PC-3 (cell line): ENCODE measurements at regions not wholly inside any gene's neighbourhood (a gene's known extent, or its start where the extent isn't known, plus 50 kb on each side); places are given as distances from the start of the nearest gene placed in this dataset.

Source experiments
- ATAC-seq: fragments of 200-7000 bp; cut with Tn5 transposase; 2 replicates; pipeline ENCODE4 v1.9.1; 2020; ENCODE audit warnings: mild to moderate bottlenecking, moderate library complexity
- BruUV-seq: library from RNA; stranded (reverse); fragments of 400-500 nt; replicated peaks from 2 replicates; lab custom pipeline; 2021; lab: Mats Ljungman, UMichigan
- CTCF ChIA-PET: fragments of 300-600 bp; sonication (Branson Sonifier 250); formaldehyde crosslinking; loops from one replicate; lab custom pipeline; 2022; ENCODE audit warnings: antibody characterized with exemption; lab: Charles Lee
- POLR2A ChIA-PET: fragments of 300-600 bp; sonication (Branson Sonifier 250); formaldehyde crosslinking; loops from one replicate; lab custom pipeline; 2022; ENCODE audit warnings: antibody characterized with exemption; ENCODE audit not compliant: unreplicated experiment; lab: Charles Lee
- DNase-seq: peaks from one replicate; pipeline ENCODE4 v3.0.0-alpha.2; 2015
- H2AFZ ChIP-seq: fragments of 300-600 bp; sonication (generic); 2 replicates; pipeline ENCODE4 v1.6.0; 2016; ENCODE audit warnings: antibody characterized with exemption, low read length
- H3F3A ChIP-seq: fragments of 300-600 bp; sonication (generic); one replicate; pipeline ENCODE4 v1.6.0; 2017; ENCODE audit warnings: antibody characterized with exemption, low read length, control low read depth, mild to moderate bottlenecking; ENCODE audit not compliant: unreplicated experiment
- H3K27ac ChIP-seq: fragments of 300-600 bp; sonication (generic); 2 replicates; pipeline ENCODE4 v1.5.1; 2016; ENCODE audit warnings: mild to moderate bottlenecking, low read length
- H3K27me3 ChIP-seq: fragments of 300-600 bp; sonication (generic); 2 replicates; pipeline ENCODE4 v1.6.1; 2016; ENCODE audit warnings: low read length, mixed read lengths
- H3K36me3 ChIP-seq: fragments of 300-600 bp; sonication (generic); 2 replicates; pipeline ENCODE4 v1.6.1; 2016; ENCODE audit warnings: low read depth, mixed run types, low read length, mixed read lengths
- H3K4me1 ChIP-seq: fragments of 300-600 bp; sonication (generic); 2 replicates; pipeline ENCODE4 v1.5.1; 2016; ENCODE audit warnings: low read length; ENCODE audit not compliant: insufficient read depth
- H3K4me2 ChIP-seq: fragments of 300-600 bp; sonication (generic); 2 replicates; pipeline ENCODE4 v1.6.0; 2016; ENCODE audit warnings: low read length
- H3K4me3 ChIP-seq: fragments of 300-600 bp; sonication (generic); 2 replicates; pipeline ENCODE4 v1.5.1; 2016; ENCODE audit warnings: mild to moderate bottlenecking, low read length, mixed read lengths
- H3K79me2 ChIP-seq: fragments of 300-600 bp; sonication (generic); 2 replicates; pipeline ENCODE4 v1.6.1; 2017; ENCODE audit warnings: low read length, mixed read lengths
- H3K9ac ChIP-seq: fragments of 300-600 bp; sonication (generic); 2 replicates; pipeline ENCODE4 v1.6.0; 2016; ENCODE audit warnings: mild to moderate bottlenecking, low read length
- H3K9me2 ChIP-seq: fragments of 300-600 bp; sonication (generic); replicated peaks from 2 replicates; pipeline ENCODE4 v1.6.1; 2016; ENCODE audit warnings: mixed run types, low read length, mixed read lengths
- H3K9me3 ChIP-seq: fragments of 300-600 bp; sonication (generic); 2 replicates; pipeline ENCODE4 v1.6.1; 2016; ENCODE audit warnings: low read length, mixed read lengths
- H4K20me1 ChIP-seq: fragments of 300-600 bp; sonication (generic); 2 replicates; pipeline ENCODE4 v1.6.1; 2016; ENCODE audit warnings: low read length, mixed read lengths
- EZH2 ChIP-seq: fragments of 300-600 bp; sonication (generic); IDR thresholded peaks from one replicate; pipeline ENCODE4 v1.6.1; 2017; ENCODE audit warnings: antibody characterized with exemption, mild to moderate bottlenecking, low read length; ENCODE audit not compliant: unreplicated experiment
- EZH2phosphoT487 ChIP-seq: fragments of 300-600 bp; sonication (generic); IDR thresholded peaks from 2 replicates; pipeline ENCODE4 v1.6.1; 2018; ENCODE audit warnings: mild to moderate bottlenecking, antibody characterized with exemption, low read length, borderline replicate concordance
- intact Hi-C: fragments of 100-400 bp; cut with micrococcal nuclease; formaldehyde crosslinking; loops from 2 replicates; pipeline ENCODE4 v1.9.0; 2023
- TF ChIP-seq, protein P1 (sequence below): fragments of 300-600 bp; sonication (generic); conservative IDR thresholded peaks from 2 replicates; pipeline ENCODE4 v1.5.1; 2017; ENCODE audit warnings: antibody characterized with exemption, low read depth, mild to moderate bottlenecking, low read length

DNA sequence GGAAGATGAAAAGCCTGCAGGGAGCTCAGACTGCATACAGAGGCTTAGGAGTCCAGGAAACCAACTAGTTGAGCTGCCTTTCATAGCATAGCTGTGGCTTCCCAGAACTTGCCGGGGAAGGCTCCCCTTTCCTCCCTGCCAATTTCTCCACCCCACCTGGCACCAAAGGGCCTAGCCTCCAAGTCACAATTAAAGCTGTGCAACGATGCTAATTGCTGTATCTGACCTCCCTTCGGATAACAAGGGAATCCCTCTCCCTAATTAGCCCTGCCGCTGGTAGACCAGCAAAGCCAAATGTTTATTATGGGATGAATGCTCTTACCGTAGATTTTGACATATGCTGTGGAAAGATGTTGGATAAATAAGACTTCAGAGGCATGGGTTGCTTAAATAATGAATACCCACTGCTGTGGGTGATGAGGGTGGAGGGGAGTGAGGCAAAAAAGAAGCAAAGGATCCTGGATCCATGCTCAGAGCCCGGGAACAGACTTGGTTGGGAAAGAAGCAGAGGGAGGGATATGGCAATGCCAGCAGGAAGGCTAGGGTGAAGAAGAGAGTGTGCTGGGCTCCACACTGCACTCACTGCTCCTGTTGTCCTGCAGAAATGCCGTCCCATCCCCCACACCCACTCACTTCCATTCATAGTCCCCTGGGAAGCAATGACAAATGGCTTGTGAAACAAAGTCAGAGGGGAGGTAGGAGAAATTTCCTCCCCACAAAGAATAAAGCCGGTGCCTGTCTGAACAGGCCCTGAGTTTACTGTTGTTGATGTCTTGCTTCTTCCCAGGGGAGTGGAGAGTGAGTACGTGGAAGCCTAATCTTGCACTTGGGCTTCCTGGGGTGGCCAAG lies 608.1 kb upstream of the CADM1 start:
- Histone ChIP-seq H3K9me2 (no peaks in the 10 kb centered on the region), H2AFZ (no peak overlapping the region), H3K9ac (no peak overlapping the region), H3K4me2 (no peak overlapping the region), H3K27me3 (no peaks in the 10 kb centered on the region), H3K79me2 (no peaks in the 10 kb centered on the region), H3K27ac (no peak overlapping the region), H3F3A (no peaks in the 10 kb centered on the region), H3K9me3 (peaks cover 10% of the 10 kb centered on the region; the same call in 1 of the 2 replicates), H3K4me3 (no peak overlapping the region), H3K4me1 (no peaks in the 10 kb centered on the region), H3K36me3 (no peaks in the 10 kb centered on the region), H4K20me1 (no peaks in the 10 kb centered on the region)
- intact Hi-C loops: no loop called here
- DNase-seq (no peak), ATAC-seq (no peak)
- no TSS peak for BruUV-seq
- POLR2A ChIA-PET: no interaction called here
- CTCF ChIA-PET: no interaction called here
- TF ChIP-seq EZH2phosphoT487: no peak
- TF ChIP-seq, protein P1, sequence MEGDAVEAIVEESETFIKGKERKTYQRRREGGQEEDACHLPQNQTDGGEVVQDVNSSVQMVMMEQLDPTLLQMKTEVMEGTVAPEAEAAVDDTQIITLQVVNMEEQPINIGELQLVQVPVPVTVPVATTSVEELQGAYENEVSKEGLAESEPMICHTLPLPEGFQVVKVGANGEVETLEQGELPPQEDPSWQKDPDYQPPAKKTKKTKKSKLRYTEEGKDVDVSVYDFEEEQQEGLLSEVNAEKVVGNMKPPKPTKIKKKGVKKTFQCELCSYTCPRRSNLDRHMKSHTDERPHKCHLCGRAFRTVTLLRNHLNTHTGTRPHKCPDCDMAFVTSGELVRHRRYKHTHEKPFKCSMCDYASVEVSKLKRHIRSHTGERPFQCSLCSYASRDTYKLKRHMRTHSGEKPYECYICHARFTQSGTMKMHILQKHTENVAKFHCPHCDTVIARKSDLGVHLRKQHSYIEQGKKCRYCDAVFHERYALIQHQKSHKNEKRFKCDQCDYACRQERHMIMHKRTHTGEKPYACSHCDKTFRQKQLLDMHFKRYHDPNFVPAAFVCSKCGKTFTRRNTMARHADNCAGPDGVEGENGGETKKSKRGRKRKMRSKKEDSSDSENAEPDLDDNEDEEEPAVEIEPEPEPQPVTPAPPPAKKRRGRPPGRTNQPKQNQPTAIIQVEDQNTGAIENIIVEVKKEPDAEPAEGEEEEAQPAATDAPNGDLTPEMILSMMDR: no peak
- TF ChIP-seq EZH2: no peak

DNA sequence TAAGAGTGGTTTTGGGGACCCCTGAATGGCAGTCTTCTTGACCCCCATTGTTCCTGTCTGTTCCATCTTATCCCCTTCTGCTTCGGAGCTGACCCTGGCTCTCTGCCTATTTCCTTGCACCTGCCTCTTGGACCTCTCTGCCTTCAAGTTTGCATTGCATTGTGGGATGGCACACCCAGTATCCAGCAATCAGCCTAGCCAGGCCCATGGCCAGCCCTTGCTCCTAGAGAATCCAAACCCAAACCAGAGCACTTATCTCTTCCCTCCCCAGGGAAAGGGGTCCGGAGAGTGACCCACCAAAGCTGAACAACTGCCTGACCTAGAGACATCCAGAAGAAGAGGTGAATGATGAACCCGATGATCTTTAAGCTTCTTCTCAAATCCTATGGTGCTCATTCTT lies 607.3 kb upstream of the CADM1 start:
- H3K4me2 ChIP-seq: no peak overlapping the region
- no peaks in the 10 kb centered on the region for H4K20me1 ChIP-seq
- ATAC-seq (no peak), DNase-seq (no peak)
- H2AFZ ChIP-seq: no peak overlapping the region
- intact Hi-C loops: no loop called here
- CTCF ChIA-PET: no interaction called here
- H3K36me3 ChIP-seq: no peaks in the 10 kb centered on the region
- no TSS peak for BruUV-seq
- no peak overlapping the region for H3K27ac ChIP-seq
- H3K9me3 ChIP-seq: peaks cover 10% of the 10 kb centered on the region; the same call in 1 of the 2 replicates
- no peak overlapping the region for H3K9ac ChIP-seq
- H3K9me2 ChIP-seq: no peaks in the 10 kb centered on the region
- H3F3A ChIP-seq: no peaks in the 10 kb centered on the region
- TF ChIP-seq EZH2 (no peak), EZH2phosphoT487 (no peak)
- TF ChIP-seq, protein P1: no peak
- H3K4me3 ChIP-seq: no peak overlapping the region
- H3K79me2 ChIP-seq: no peaks in the 10 kb centered on the region
- H3K27me3 ChIP-seq: no peaks in the 10 kb centered on the region
- H3K4me1 ChIP-seq: no peaks in the 10 kb centered on the region
- POLR2A ChIA-PET: no interaction called here

DNA sequence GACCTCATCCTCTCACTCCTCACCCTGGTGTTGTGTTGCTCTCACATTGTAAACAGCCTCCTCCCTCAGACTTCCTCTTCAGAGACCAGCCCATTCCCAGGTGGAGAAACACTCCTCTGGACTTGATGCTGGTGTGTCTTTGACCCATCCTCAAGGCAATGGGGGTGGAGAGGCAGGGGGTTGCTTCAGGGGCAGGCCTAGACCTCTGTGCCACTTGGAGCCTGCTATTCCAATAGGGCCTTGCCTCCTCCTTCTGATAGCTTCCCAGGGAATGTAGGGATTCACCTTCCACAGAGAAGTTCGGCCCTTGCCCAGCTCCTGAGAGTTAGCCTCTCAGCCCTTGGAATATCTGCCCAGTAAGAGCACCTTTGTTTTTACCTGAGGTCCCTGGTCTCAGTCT lies 606.6 kb upstream of the CADM1 start:
- H3K79me2 ChIP-seq: no peaks in the 10 kb centered on the region

More for the DNA sequence above, 606.6 kb upstream of the CADM1 start:
- Histone ChIP-seq H3K4me3 (no peak overlapping the region), H3K9ac (no peak overlapping the region), H3K4me2 (no peak overlapping the region), H3K27ac (no peak overlapping the region), H3K4me1 (no peaks in the 10 kb centered on the region), H3K27me3 (no peaks in the 10 kb centered on the region), H3K36me3 (no peaks in the 10 kb centered on the region), H4K20me1 (no peaks in the 10 kb centered on the region), H2AFZ (no peak overlapping the region), H3K9me3 (peaks cover 10% of the 10 kb centered on the region; the same call in 1 of the 2 replicates), H3F3A (no peaks in the 10 kb centered on the region), H3K9me2 (no peaks in the 10 kb centered on the region)
- ChIA-PET CTCF (no interaction called here), POLR2A (no interaction called here)
- TF ChIP-seq, protein P1: no peak
- TF ChIP-seq EZH2phosphoT487: no peak
- DNase-seq: no peak
- intact Hi-C loops: no loop called here
- no peak for ATAC-seq
- no TSS peak for BruUV-seq
